ENCODE measurements at regions not wholly inside any gene's neighbourhood (a gene's known extent, or its start where the extent isn't known, plus 50 kb on each side); places are given as distances from the start of the nearest gene placed in this dataset.

DNA sequence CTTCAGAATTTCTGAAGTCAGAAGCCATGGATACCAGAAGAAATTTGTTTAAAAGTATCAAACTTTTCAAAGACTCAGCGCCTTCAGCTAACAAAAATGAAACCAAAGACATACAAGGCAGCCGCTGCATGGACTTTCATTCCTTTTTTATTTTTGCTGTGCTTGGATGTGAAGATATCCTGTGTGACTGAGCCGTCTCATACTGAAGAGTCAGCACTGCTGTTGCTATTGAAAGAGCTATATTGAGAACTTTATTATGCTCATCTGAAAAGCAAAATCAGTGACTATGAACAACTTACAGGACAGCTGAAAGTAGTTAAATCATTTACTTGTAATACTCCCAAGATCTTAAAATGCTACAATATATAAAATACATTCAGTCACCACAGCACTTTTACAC, 809.2 kb downstream of the NXPH1 start:
- no peak for TF ChIP-seq GATA2 (IDR thresholded peaks at IDR 0.05; ENCODE audit: low read depth, low read length)
- TF ChIP-seq GATA3 (IDR thresholded peaks at IDR 0.05; ENCODE audit: low read depth, low read length) = no peak
